MM.1S (cell line): ENCODE measurements at regions not wholly inside any gene's neighbourhood (a gene's known extent, or its start where the extent isn't known, plus 50 kb on each side); places are given as distances from the start of the nearest gene placed in this dataset.

Experiments used
- DNase-seq: peaks from one replicate; pipeline ENCODE4 v3.0.0-alpha.2; 2015
- H2AFZ ChIP-seq: fragments of 300-600 bp; sonication (generic); 2 replicates; pipeline ENCODE4 v1.6.0; 2016; ENCODE audit warnings: antibody characterized with exemption, low read length
- H3F3A ChIP-seq: fragments of 300-600 bp; sonication (generic); 2 replicates; pipeline ENCODE4 v1.6.1; 2016; ENCODE audit warnings: mild to moderate bottlenecking, antibody characterized with exemption, low read length, moderate library complexity, mixed read lengths; ENCODE audit not compliant: insufficient read depth
- H3K27ac ChIP-seq: fragments of 300-600 bp; sonication (generic); 2 replicates; pipeline ENCODE4 v1.5.1; 2016; ENCODE audit warnings: mild to moderate bottlenecking, low read length
- H3K27me3 ChIP-seq: fragments of 300-600 bp; sonication (generic); replicated peaks from 2 replicates; pipeline ENCODE4 v1.6.0; 2016; ENCODE audit warnings: low read length; ENCODE audit not compliant: insufficient read depth
- H3K36me3 ChIP-seq: fragments of 300-600 bp; sonication (generic); replicated peaks from 2 replicates; pipeline ENCODE4 v1.6.1; 2016; ENCODE audit warnings: mild to moderate bottlenecking, low read length, mixed read lengths; ENCODE audit not compliant: insufficient read depth
- H3K4me1 ChIP-seq: fragments of 300-600 bp; sonication (generic); 2 replicates; pipeline ENCODE4 v1.6.1; 2016; ENCODE audit warnings: low read length, mixed read lengths
- H3K4me2 ChIP-seq: fragments of 300-600 bp; sonication (generic); 2 replicates; pipeline ENCODE4 v1.6.0; 2016; ENCODE audit warnings: low read depth, low read length
- H3K4me3 ChIP-seq: fragments of 300-600 bp; sonication (generic); 2 replicates; pipeline ENCODE4 v1.5.1; 2016; ENCODE audit warnings: low read length, mixed read lengths
- H3K79me2 ChIP-seq: fragments of 300-600 bp; sonication (generic); 2 replicates; pipeline ENCODE4 v1.6.1; 2016; ENCODE audit warnings: mixed run types, low read length, mixed read lengths
- H3K9ac ChIP-seq: fragments of 300-600 bp; sonication (generic); 2 replicates; pipeline ENCODE4 v1.6.1; 2016; ENCODE audit warnings: low read length, mixed read lengths
- H3K9me2 ChIP-seq: fragments of 300-600 bp; sonication (generic); replicated peaks from 2 replicates; pipeline ENCODE4 v1.6.1; 2016; ENCODE audit warnings: mild to moderate bottlenecking, low read length, mixed read lengths; ENCODE audit not compliant: insufficient read depth
- H3K9me3 ChIP-seq: fragments of 300-600 bp; sonication (generic); replicated peaks from 2 replicates; pipeline ENCODE4 v1.6.1; 2016; ENCODE audit warnings: mild to moderate bottlenecking, low read length, mixed read lengths; ENCODE audit not compliant: insufficient read depth
- H4K20me1 ChIP-seq: fragments of 300-600 bp; sonication (generic); 2 replicates; pipeline ENCODE4 v1.6.1; 2016; ENCODE audit warnings: mild to moderate bottlenecking, low read length, moderate library complexity, mixed read lengths; ENCODE audit not compliant: insufficient read depth
- CTCF ChIP-seq: fragments of 300-600 bp; sonication (generic); IDR thresholded peaks from 2 replicates; pipeline ENCODE4 v1.5.1; 2016; ENCODE audit warnings: antibody characterized with exemption, low read length, mixed read lengths
- EZH2 ChIP-seq: fragments of 300-600 bp; sonication (generic); optimal IDR thresholded peaks from 2 replicates; pipeline ENCODE3; 2017; ENCODE audit warnings: low read depth, mild to moderate bottlenecking, antibody characterized with exemption, low read length, mixed read lengths
- EZH2phosphoT487 ChIP-seq: fragments of 300-600 bp; sonication (generic); IDR thresholded peaks from 2 replicates; pipeline ENCODE4 v1.6.1; 2018; ENCODE audit warnings: antibody characterized with exemption, low read length

- no peak overlapping the region for H3K27ac ChIP-seq
- H3K4me2 ChIP-seq = no peak overlapping the region
- TF ChIP-seq CTCF = no peak
- TF ChIP-seq EZH2 = no peak
- no peak for TF ChIP-seq EZH2phosphoT487
- no peaks in the 10 kb centered on the region for H3K4me1 ChIP-seq
- no peak overlapping the region for H2AFZ ChIP-seq
- no peaks in the 10 kb centered on the region for H4K20me1 ChIP-seq
- no peaks in the 10 kb centered on the region for H3K9me2 ChIP-seq
- H3K79me2 ChIP-seq = no peaks in the 10 kb centered on the region
- H3K9me3 ChIP-seq = no peaks in the 10 kb centered on the region
- H3F3A ChIP-seq = no peaks in the 10 kb centered on the region
- H3K27me3 ChIP-seq = no peaks in the 10 kb centered on the region
- DNase-seq = no peak
- no peaks in the 10 kb centered on the region for H3K36me3 ChIP-seq
- no peak overlapping the region for H3K4me3 ChIP-seq
- no peak overlapping the region for H3K9ac ChIP-seq
These were observed 361.8 kb upstream of the FGF16 start for GRCh38 chrX:77085372-77085771.

- Histone ChIP-seq H3F3A (no peaks in the 10 kb centered on the region), H3K9me3 (no peaks in the 10 kb centered on the region), H3K4me2 (no peak overlapping the region), H4K20me1 (no peaks in the 10 kb centered on the region), H3K4me1 (no peaks in the 10 kb centered on the region), H3K4me3 (no peak overlapping the region), H3K9me2 (no peaks in the 10 kb centered on the region), H3K27ac (no peak overlapping the region), H3K27me3 (no peaks in the 10 kb centered on the region), H3K36me3 (no peaks in the 10 kb centered on the region), H2AFZ (no peak overlapping the region), H3K79me2 (no peaks in the 10 kb centered on the region), H3K9ac (no peak overlapping the region)
- no peak for DNase-seq
- no peak for TF ChIP-seq CTCF
- no peak for TF ChIP-seq EZH2
- TF ChIP-seq EZH2phosphoT487 = no peak
These were observed 359.5 kb upstream of the FGF16 start for GRCh38 chrX:77087529-77088169.

- Histone ChIP-seq H3K27me3 (no peaks in the 10 kb centered on the region), H3K27ac (no peak overlapping the region), H3K36me3 (no peaks in the 10 kb centered on the region), H3K4me2 (no peak overlapping the region), H3K9me2 (no peaks in the 10 kb centered on the region), H3K4me3 (no peak overlapping the region), H3F3A (no peaks in the 10 kb centered on the region), H3K9ac (no peak overlapping the region), H3K9me3 (no peaks in the 10 kb centered on the region), H3K4me1 (no peaks in the 10 kb centered on the region), H2AFZ (no peak overlapping the region), H4K20me1 (no peaks in the 10 kb centered on the region), H3K79me2 (no peaks in the 10 kb centered on the region)
- TF ChIP-seq EZH2phosphoT487 (no peak), CTCF (no peak), EZH2 (no peak)
- no peak for DNase-seq
These were observed 359.0 kb upstream of the FGF16 start for GRCh38 chrX:77088233-77088632.
